HCT116 (cell line): ENCODE measurements at regions not wholly inside any gene's neighbourhood (a gene's known extent, or its start where the extent isn't known, plus 50 kb on each side); places are given as distances from the start of the nearest gene placed in this dataset.

Experiments used
- ATAC-seq: fragments of 200-7000 bp; cut with Tn5 transposase; 2 replicates; pipeline ENCODE4 v1.9.1; 2020; ENCODE audit warnings: mild to moderate bottlenecking, moderate library complexity
- BruUV-seq: library from RNA; stranded (reverse); fragments of 400-500 nt; replicated peaks from 2 replicates; lab custom pipeline; 2021; lab: Mats Ljungman, UMichigan
- CTCF ChIA-PET: fragments of 300-600 bp; sonication (Branson Sonifier 250); formaldehyde crosslinking; loops from one replicate; lab custom pipeline; 2021; ENCODE audit warnings: antibody characterized with exemption; lab: Charles Lee
- POLR2A ChIA-PET: fragments of 300-600, 350-600 bp; sonication (Branson Sonifier 250); formaldehyde crosslinking; loops from one replicate; lab custom pipeline; 2021; ENCODE audit warnings: antibody characterized with exemption; lab: Charles Lee
- RAD21 ChIA-PET, 2 experiments: fragments of 300-600 bp; sonication (Branson Sonifier 250); formaldehyde crosslinking; loops; one replicate each; lab custom pipeline; 2023; ENCODE audit warnings: low total read pairs in 2 of 2; ENCODE audit not compliant: uncharacterized antibody in 2 of 2, unreplicated experiment in 2 of 2, low non-redundant PET in 1 of 2; lab: Charles Lee
- DNase-seq: peaks from one replicate; pipeline ENCODE4 v3.0.0-alpha.2; 2010; ENCODE audit warnings: low read depth, low spot score
- H2AFZ ChIP-seq: fragments of 200-600 bp; shearing (Covaris generic), sonication (generic); 2 replicates; pipeline ENCODE4 v1.6.1; 2017; ENCODE audit warnings: low read depth, mixed run types, mixed read lengths, antibody characterized with exemption, low read length; ENCODE audit not compliant: poor library complexity, severe bottlenecking
- H3K27ac ChIP-seq: 2 replicates; pipeline ENCODE4 v1.5.1; 2012; ENCODE audit warnings: low read depth, low read length
- H3K27me3 ChIP-seq: fragments of 200-600 bp; sonication (generic); 2 replicates; pipeline ENCODE4 v1.6.1; 2016; ENCODE audit warnings: mixed run types, low read length, mixed read lengths; ENCODE audit not compliant: insufficient read depth
- H3K36me3 ChIP-seq, 2 experiments: fragments of 200-500 bp in 1 of 2; fragments of 200-600 bp in 1 of 2; sonication (Bioruptor generic) in 1 of 2; sonication (generic) in 1 of 2; 2 replicates each; pipeline versions ENCODE4 v1.5.1 to v1.6.1; 2014 to 2016; ENCODE audit warnings: low read length in 2 of 2, inconsistent platforms in 1 of 2, mixed read lengths in 1 of 2, mixed run types in 1 of 2; ENCODE audit not compliant: insufficient read depth in 2 of 2, control insufficient read depth in 1 of 2
- H3K4me1 ChIP-seq, 2 experiments: fragments of 200-600 bp in 1 of 2; sonication (generic) in 1 of 2; 2 replicates each; pipeline versions ENCODE4 v1.5.1 to v1.6.1; 2012 to 2017; ENCODE audit warnings: low read length in 2 of 2, inconsistent platforms in 1 of 2, mild to moderate bottlenecking in 1 of 2, mixed read lengths in 1 of 2, mixed run types in 1 of 2, moderate library complexity in 1 of 2; ENCODE audit not compliant: insufficient read depth in 2 of 2, control insufficient read depth in 1 of 2
- H3K4me2 ChIP-seq: fragments of 200-600 bp; sonication (generic); 2 replicates; pipeline ENCODE4 v1.6.1; 2017; ENCODE audit warnings: mixed run types, low read length, mixed read lengths
- H3K4me3 ChIP-seq, 2 experiments: fragments of 200-600 bp in 1 of 2; sonication (generic) in 1 of 2; replicated peaks in 1 of 2; 2 replicates each; pipeline ENCODE4 v1.5.1; 2011 to 2016; ENCODE audit warnings: low read length in 2 of 2, control low read depth in 1 of 2, low read depth in 1 of 2, mild to moderate bottlenecking in 1 of 2, mixed read lengths in 1 of 2, mixed run types in 1 of 2
- H3K79me2 ChIP-seq: fragments of 200-600 bp; sonication (generic); 2 replicates; pipeline ENCODE4 v1.6.1; 2017; ENCODE audit warnings: mild to moderate bottlenecking, mixed run types, low read length, moderate library complexity, mixed read lengths; ENCODE audit not compliant: insufficient read depth
- H3K9ac ChIP-seq: fragments of 200-600 bp; sonication (generic); 2 replicates; pipeline ENCODE4 v1.6.1; 2016; ENCODE audit warnings: low read length, mixed read lengths
- H3K9me2 ChIP-seq: fragments of 200-600 bp; sonication (generic), shearing (Covaris generic); 2 replicates; pipeline ENCODE4 v1.6.1; 2017; ENCODE audit warnings: mixed run types, mild to moderate bottlenecking, moderate library complexity; ENCODE audit not compliant: insufficient read depth
- H3K9me3 ChIP-seq, 2 experiments: fragments of 200-500 bp in 1 of 2; fragments of 200-600 bp in 1 of 2; sonication (Bioruptor generic) in 1 of 2; sonication (generic) in 1 of 2; 2 replicates each; pipeline ENCODE4 v1.6.1; 2014 to 2017; ENCODE audit warnings: low read length in 2 of 2, mixed read lengths in 2 of 2, inconsistent platforms in 1 of 2, low read depth in 1 of 2, mild to moderate bottlenecking in 1 of 2, mixed run types in 1 of 2, moderate library complexity in 1 of 2; ENCODE audit not compliant: control insufficient read depth in 1 of 2, insufficient read depth in 1 of 2
- H4K20me1 ChIP-seq: fragments of 200-600 bp; sonication (generic), shearing (Covaris generic); 2 replicates; pipeline ENCODE4 v1.6.1; 2017; ENCODE audit warnings: mixed run types, mild to moderate bottlenecking, moderate library complexity; ENCODE audit not compliant: insufficient read depth
- ELF1 ChIP-seq: IDR thresholded peaks from 2 replicates; pipeline ENCODE4 v1.6.1; 2012; ENCODE audit warnings: low read depth, borderline replicate concordance
- EZH2 ChIP-seq: fragments of 200-600 bp; sonication (generic); IDR thresholded peaks from 2 replicates; pipeline ENCODE4 v1.6.1; 2017; ENCODE audit warnings: antibody characterized with exemption, mixed run types
- EZH2phosphoT487 ChIP-seq: fragments of 200-600 bp; IDR thresholded peaks from 2 replicates; pipeline ENCODE4 v1.6.1; 2018; ENCODE audit warnings: antibody characterized with exemption, borderline replicate concordance
- FOSL1 ChIP-seq: IDR thresholded peaks from 2 replicates; pipeline ENCODE4 v1.6.1; 2012; ENCODE audit warnings: low read depth
- POLR2A ChIP-seq: IDR thresholded peaks from 2 replicates; pipeline ENCODE4 v1.7.0; 2011; ENCODE audit warnings: borderline replicate concordance; ENCODE audit not compliant: insufficient read depth, insufficient read length; ENCODE audit errors: extremely low read depth
- POLR2AphosphoS5 ChIP-seq: IDR thresholded peaks from 2 replicates; pipeline ENCODE4 v1.6.1; 2011; ENCODE audit warnings: mild to moderate bottlenecking, low read depth, low read length, moderate library complexity
- RAD21 ChIP-seq: IDR thresholded peaks from 2 replicates; pipeline ENCODE4 v1.6.1; 2012; ENCODE audit warnings: low read depth, mild to moderate bottlenecking
- SIN3A ChIP-seq: IDR thresholded peaks from 2 replicates; pipeline ENCODE4 v1.6.1; 2012; ENCODE audit warnings: low read depth
- YY1 ChIP-seq: IDR thresholded peaks from 2 replicates; pipeline ENCODE4 v1.6.1; 2011; ENCODE audit warnings: low read length, low read depth, moderate library complexity, mild to moderate bottlenecking; ENCODE audit not compliant: insufficient replicate concordance; ENCODE audit errors: extremely low read depth
- ZFX ChIP-seq: fragments of 450-650 bp; IDR thresholded peaks from 2 replicates; pipeline ENCODE4 v1.6.1; 2017
- intact Hi-C: fragments of 100-400 bp; cut with micrococcal nuclease; formaldehyde crosslinking; loops from 2 replicates; pipeline ENCODE4 v1.10.0; 2022
- TF ChIP-seq, protein P1 (sequence below), 3 experiments: fragments of 200-600 bp in 1 of 3; sonication (generic) in 1 of 3; IDR thresholded peaks in 2 of 3; conservative IDR thresholded peaks in 1 of 3; 2 replicates each; pipeline ENCODE4 v1.5.1; 2012 to 2017; ENCODE audit warnings: low read depth in 2 of 3, low read length in 2 of 3, antibody characterized with exemption in 1 of 3, borderline replicate concordance in 1 of 3, control low read depth in 1 of 3, mild to moderate bottlenecking in 1 of 3, mixed read lengths in 1 of 3, mixed run types in 1 of 3, moderate library complexity in 1 of 3; ENCODE audit not compliant: insufficient read depth in 1 of 3
- TF ChIP-seq, protein P2 (sequence below): IDR thresholded peaks from 2 replicates; pipeline ENCODE4 v1.6.1; 2012; ENCODE audit warnings: low read depth
- TF ChIP-seq, protein P3 (sequence below): IDR thresholded peaks from 2 replicates; pipeline ENCODE4 v1.6.1; 2012

GRCh38 chr3:177887475-177887874 is 648.8 kb upstream of the KCNMB2 start:
- intact Hi-C loops: no loop called here
- Histone ChIP-seq H3K9me3 (no peaks in the 10 kb centered on the region), H3K4me2 (no peak overlapping the region), H2AFZ (no peak overlapping the region), H3K36me3 (no peaks in the 10 kb centered on the region), H4K20me1 (no peaks in the 10 kb centered on the region), H3K79me2 (no peaks in the 10 kb centered on the region), H3K27ac (no peak overlapping the region), H3K4me3 (no peak overlapping the region), H3K4me1 (no peaks in the 10 kb centered on the region), H3K9me2 (no peaks in the 10 kb centered on the region), H3K27me3 (no peaks in the 10 kb centered on the region), H3K9ac (no peak overlapping the region)
- ChIA-PET RAD21 (no interaction called here), CTCF (no interaction called here), POLR2A (no interaction called here)
- TF ChIP-seq POLR2AphosphoS5 (no peak), EZH2phosphoT487 (no peak), ELF1 (no peak), FOSL1 (no peak)
- TF ChIP-seq, protein P1, sequence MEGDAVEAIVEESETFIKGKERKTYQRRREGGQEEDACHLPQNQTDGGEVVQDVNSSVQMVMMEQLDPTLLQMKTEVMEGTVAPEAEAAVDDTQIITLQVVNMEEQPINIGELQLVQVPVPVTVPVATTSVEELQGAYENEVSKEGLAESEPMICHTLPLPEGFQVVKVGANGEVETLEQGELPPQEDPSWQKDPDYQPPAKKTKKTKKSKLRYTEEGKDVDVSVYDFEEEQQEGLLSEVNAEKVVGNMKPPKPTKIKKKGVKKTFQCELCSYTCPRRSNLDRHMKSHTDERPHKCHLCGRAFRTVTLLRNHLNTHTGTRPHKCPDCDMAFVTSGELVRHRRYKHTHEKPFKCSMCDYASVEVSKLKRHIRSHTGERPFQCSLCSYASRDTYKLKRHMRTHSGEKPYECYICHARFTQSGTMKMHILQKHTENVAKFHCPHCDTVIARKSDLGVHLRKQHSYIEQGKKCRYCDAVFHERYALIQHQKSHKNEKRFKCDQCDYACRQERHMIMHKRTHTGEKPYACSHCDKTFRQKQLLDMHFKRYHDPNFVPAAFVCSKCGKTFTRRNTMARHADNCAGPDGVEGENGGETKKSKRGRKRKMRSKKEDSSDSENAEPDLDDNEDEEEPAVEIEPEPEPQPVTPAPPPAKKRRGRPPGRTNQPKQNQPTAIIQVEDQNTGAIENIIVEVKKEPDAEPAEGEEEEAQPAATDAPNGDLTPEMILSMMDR (IDR thresholded peaks at IDR 0.05 in 2 of 3, conservative IDR thresholded peaks at IDR 0.05 in 1 of 3; ENCODE audit: borderline replicate concordance in 1 of 3, insufficient read depth in 1 of 3, low read depth in 2 of 3, low read length in 2 of 3): no peak
- ATAC-seq (no peak), DNase-seq (no peak)
- BruUV-seq: no TSS peak

DNA sequence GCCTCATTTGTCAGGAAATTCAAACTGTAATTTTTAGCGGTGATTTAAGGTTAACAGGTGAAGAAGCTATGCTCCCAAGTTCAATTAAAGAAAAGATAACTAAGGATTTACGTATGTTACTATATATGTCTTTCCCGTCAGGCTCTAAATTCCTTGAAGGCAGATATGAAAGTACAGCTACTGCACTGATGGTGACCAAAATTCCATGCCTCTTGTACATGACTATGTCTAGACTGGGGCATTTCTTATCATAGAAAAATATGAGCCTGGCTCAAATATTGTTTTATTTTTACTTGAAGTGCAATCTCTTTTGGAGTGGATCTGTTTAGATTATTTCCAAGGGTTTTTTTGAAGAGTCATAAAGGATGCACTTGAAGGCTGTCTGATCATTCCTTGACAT is 647.1 kb upstream of the KCNMB2 start:
- H3K79me2 ChIP-seq: no peaks in the 10 kb centered on the region
- H3K27ac ChIP-seq: no peak overlapping the region
- no peaks in the 10 kb centered on the region for H3K9me2 ChIP-seq
- H3K4me1 ChIP-seq: no peaks in the 10 kb centered on the region
- ChIA-PET POLR2A (no interaction called here), CTCF (no interaction called here), RAD21 (no interaction called here)
- no peaks in the 10 kb centered on the region for H3K36me3 ChIP-seq
- H4K20me1 ChIP-seq: no peaks in the 10 kb centered on the region
- BruUV-seq: no TSS peak
- intact Hi-C loops: no loop called here
- H3K4me3 ChIP-seq: no peak overlapping the region
- H3K4me2 ChIP-seq: no peak overlapping the region
- H3K27me3 ChIP-seq: no peaks in the 10 kb centered on the region
- H3K9ac ChIP-seq: no peak overlapping the region
- no peak overlapping the region for H2AFZ ChIP-seq
- ATAC-seq (no peak), DNase-seq (no peak)
- no peaks in the 10 kb centered on the region for H3K9me3 ChIP-seq
- TF ChIP-seq, protein P2, sequence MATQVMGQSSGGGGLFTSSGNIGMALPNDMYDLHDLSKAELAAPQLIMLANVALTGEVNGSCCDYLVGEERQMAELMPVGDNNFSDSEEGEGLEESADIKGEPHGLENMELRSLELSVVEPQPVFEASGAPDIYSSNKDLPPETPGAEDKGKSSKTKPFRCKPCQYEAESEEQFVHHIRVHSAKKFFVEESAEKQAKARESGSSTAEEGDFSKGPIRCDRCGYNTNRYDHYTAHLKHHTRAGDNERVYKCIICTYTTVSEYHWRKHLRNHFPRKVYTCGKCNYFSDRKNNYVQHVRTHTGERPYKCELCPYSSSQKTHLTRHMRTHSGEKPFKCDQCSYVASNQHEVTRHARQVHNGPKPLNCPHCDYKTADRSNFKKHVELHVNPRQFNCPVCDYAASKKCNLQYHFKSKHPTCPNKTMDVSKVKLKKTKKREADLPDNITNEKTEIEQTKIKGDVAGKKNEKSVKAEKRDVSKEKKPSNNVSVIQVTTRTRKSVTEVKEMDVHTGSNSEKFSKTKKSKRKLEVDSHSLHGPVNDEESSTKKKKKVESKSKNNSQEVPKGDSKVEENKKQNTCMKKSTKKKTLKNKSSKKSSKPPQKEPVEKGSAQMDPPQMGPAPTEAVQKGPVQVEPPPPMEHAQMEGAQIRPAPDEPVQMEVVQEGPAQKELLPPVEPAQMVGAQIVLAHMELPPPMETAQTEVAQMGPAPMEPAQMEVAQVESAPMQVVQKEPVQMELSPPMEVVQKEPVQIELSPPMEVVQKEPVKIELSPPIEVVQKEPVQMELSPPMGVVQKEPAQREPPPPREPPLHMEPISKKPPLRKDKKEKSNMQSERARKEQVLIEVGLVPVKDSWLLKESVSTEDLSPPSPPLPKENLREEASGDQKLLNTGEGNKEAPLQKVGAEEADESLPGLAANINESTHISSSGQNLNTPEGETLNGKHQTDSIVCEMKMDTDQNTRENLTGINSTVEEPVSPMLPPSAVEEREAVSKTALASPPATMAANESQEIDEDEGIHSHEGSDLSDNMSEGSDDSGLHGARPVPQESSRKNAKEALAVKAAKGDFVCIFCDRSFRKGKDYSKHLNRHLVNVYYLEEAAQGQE: no peak
- TF ChIP-seq RAD21 (no peak), SIN3A (no peak), EZH2 (no peak), YY1 (no peak), POLR2A (no peak), FOSL1 (no peak), POLR2AphosphoS5 (no peak), ZFX (no peak)
- TF ChIP-seq, protein P3, sequence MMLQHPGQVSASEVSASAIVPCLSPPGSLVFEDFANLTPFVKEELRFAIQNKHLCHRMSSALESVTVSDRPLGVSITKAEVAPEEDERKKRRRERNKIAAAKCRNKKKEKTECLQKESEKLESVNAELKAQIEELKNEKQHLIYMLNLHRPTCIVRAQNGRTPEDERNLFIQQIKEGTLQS: no peak
